ENCODE measurements at regions not wholly inside any gene's neighbourhood (a gene's known extent, or its start where the extent isn't known, plus 50 kb on each side); places are given as distances from the start of the nearest gene placed in this dataset.

- Histone ChIP-seq H3K27ac (ENCODE audit: insufficient read depth, low read length) (no peak overlapping the region), H3K27me3 (ENCODE audit: control insufficient read depth, insufficient read depth, low read length) (no peaks in the 10 kb centered on the region), H4K20me1 (ENCODE audit: control insufficient read depth, extremely low read depth, insufficient read depth, low read length) (no peaks in the 10 kb centered on the region), H3K4me2 (ENCODE audit: extremely low read depth, insufficient read depth, low read length) (no peak overlapping the region), H3K9me3 (ENCODE audit: control insufficient read depth, insufficient read depth, low read depth, low read length) (no peaks in the 10 kb centered on the region), H3K79me2 (ENCODE audit: control insufficient read depth, insufficient read depth, low read length) (no peaks in the 10 kb centered on the region), H3K36me3 (ENCODE audit: control insufficient read depth, insufficient read depth, low read length) (no peaks in the 10 kb centered on the region), H3K9ac (ENCODE audit: insufficient read depth, low read length) (no peak overlapping the region), H2AFZ (ENCODE audit: low read length) (no peak overlapping the region), H3K4me3 (replicated peaks in 1 of 4; ENCODE audit: control extremely low read depth in 1 of 4, insufficient read depth in 1 of 4, low read depth in 3 of 4, low read length in 4 of 4) (no peak overlapping the region), H3K4me1 (ENCODE audit: control insufficient read depth, extremely low read depth, insufficient read depth, low read length) (no peaks in the 10 kb centered on the region)
- TF ChIP-seq, protein P1, sequence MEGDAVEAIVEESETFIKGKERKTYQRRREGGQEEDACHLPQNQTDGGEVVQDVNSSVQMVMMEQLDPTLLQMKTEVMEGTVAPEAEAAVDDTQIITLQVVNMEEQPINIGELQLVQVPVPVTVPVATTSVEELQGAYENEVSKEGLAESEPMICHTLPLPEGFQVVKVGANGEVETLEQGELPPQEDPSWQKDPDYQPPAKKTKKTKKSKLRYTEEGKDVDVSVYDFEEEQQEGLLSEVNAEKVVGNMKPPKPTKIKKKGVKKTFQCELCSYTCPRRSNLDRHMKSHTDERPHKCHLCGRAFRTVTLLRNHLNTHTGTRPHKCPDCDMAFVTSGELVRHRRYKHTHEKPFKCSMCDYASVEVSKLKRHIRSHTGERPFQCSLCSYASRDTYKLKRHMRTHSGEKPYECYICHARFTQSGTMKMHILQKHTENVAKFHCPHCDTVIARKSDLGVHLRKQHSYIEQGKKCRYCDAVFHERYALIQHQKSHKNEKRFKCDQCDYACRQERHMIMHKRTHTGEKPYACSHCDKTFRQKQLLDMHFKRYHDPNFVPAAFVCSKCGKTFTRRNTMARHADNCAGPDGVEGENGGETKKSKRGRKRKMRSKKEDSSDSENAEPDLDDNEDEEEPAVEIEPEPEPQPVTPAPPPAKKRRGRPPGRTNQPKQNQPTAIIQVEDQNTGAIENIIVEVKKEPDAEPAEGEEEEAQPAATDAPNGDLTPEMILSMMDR (conservative IDR thresholded peaks at IDR 0.05 in 1 of 2, IDR thresholded peaks at IDR 0.05 in 1 of 2; ENCODE audit: low read depth in 1 of 2, low read length in 2 of 2), result no peak
- no peak for DNase-seq (ENCODE audit: low read depth in 2 of 2)
Observed at GRCh38 chr18:51865538-51865937, 474.5 kb upstream of the DCC start.

DNA sequence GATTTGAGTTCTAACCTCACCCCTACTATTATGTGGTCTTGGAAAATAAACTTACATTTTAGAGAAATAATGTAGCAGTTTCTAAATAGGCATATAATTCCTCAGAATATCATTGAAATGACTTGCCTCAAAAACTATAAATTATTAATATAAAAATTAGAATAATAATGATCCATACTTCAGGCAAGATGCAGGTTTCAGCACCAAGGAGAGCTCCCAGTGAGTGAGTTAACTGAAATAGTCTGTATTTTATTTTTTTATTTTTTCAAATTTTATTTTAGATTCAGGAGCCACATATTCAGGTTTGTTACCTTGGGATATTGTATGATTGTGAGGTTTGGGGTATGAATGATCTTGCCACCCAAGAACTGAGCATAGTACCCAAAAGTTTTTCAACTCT is 472.2 kb upstream of the DCC start:
- no peaks in the 10 kb centered on the region for H3K36me3 ChIP-seq (ENCODE audit: control insufficient read depth, insufficient read depth, low read length)
- no peak overlapping the region for H2AFZ ChIP-seq (ENCODE audit: low read length)

GRCh38 chr18:51878724-51879123 is 461.3 kb upstream of the DCC start:
- H3K4me3 ChIP-seq (replicated peaks in 1 of 4; ENCODE audit: control extremely low read depth in 1 of 4, insufficient read depth in 1 of 4, low read depth in 3 of 4, low read length in 4 of 4), result no peak overlapping the region
- no peak overlapping the region for H2AFZ ChIP-seq (ENCODE audit: low read length)
- H4K20me1 ChIP-seq (ENCODE audit: control insufficient read depth, extremely low read depth, insufficient read depth, low read length), result no peaks in the 10 kb centered on the region
- H3K9ac ChIP-seq (ENCODE audit: insufficient read depth, low read length), result no peak overlapping the region
- TF ChIP-seq, protein P1 (conservative IDR thresholded peaks at IDR 0.05 in 1 of 2, IDR thresholded peaks at IDR 0.05 in 1 of 2; ENCODE audit: low read depth in 1 of 2, low read length in 2 of 2), result no peak
- no peak for TF ChIP-seq EZH2 (IDR thresholded peaks at IDR 0.05; ENCODE audit: low read length, missing control alignments)
- H3K4me1 ChIP-seq (ENCODE audit: control insufficient read depth, extremely low read depth, insufficient read depth, low read length), result no peaks in the 10 kb centered on the region
- no peaks in the 10 kb centered on the region for H3K36me3 ChIP-seq (ENCODE audit: control insufficient read depth, insufficient read depth, low read length)
- H3K79me2 ChIP-seq (ENCODE audit: control insufficient read depth, insufficient read depth, low read length), result no peaks in the 10 kb centered on the region
- DNase-seq (ENCODE audit: low read depth in 2 of 2), result no peak
- H3K4me2 ChIP-seq (ENCODE audit: extremely low read depth, insufficient read depth, low read length), result no peak overlapping the region
- H3K27ac ChIP-seq (ENCODE audit: insufficient read depth, low read length), result no peak overlapping the region
- no peaks in the 10 kb centered on the region for H3K27me3 ChIP-seq (ENCODE audit: control insufficient read depth, insufficient read depth, low read length)
- H3K9me3 ChIP-seq (ENCODE audit: control insufficient read depth, insufficient read depth, low read depth, low read length), result no peaks in the 10 kb centered on the region

More for the DNA sequence above, 472.2 kb upstream of the DCC start:
- H3K4me3 ChIP-seq (replicated peaks in 1 of 4; ENCODE audit: control extremely low read depth in 1 of 4, insufficient read depth in 1 of 4, low read depth in 3 of 4, low read length in 4 of 4), result no peak overlapping the region
- no peak overlapping the region for H3K27ac ChIP-seq (ENCODE audit: insufficient read depth, low read length)
- H3K4me2 ChIP-seq (ENCODE audit: extremely low read depth, insufficient read depth, low read length), result no peak overlapping the region
- no peaks in the 10 kb centered on the region for H3K4me1 ChIP-seq (ENCODE audit: control insufficient read depth, extremely low read depth, insufficient read depth, low read length)
- no peaks in the 10 kb centered on the region for H3K9me3 ChIP-seq (ENCODE audit: control insufficient read depth, insufficient read depth, low read depth, low read length)
- H3K79me2 ChIP-seq (ENCODE audit: control insufficient read depth, insufficient read depth, low read length), result no peaks in the 10 kb centered on the region
- no peak overlapping the region for H3K9ac ChIP-seq (ENCODE audit: insufficient read depth, low read length)
- DNase-seq (ENCODE audit: low read depth in 2 of 2), result peak; percentile 1 to 17
- H3K27me3 ChIP-seq (ENCODE audit: control insufficient read depth, insufficient read depth, low read length), result no peaks in the 10 kb centered on the region
- no peaks in the 10 kb centered on the region for H4K20me1 ChIP-seq (ENCODE audit: control insufficient read depth, extremely low read depth, insufficient read depth, low read length)
- no peak for TF ChIP-seq EZH2 (IDR thresholded peaks at IDR 0.05; ENCODE audit: low read length, missing control alignments)
- TF ChIP-seq, protein P1 (conservative IDR thresholded peaks at IDR 0.05 in 1 of 2, IDR thresholded peaks at IDR 0.05 in 1 of 2; ENCODE audit: low read depth in 1 of 2, low read length in 2 of 2), result no peak

Measured in fibroblast of lung (primary cell).